DND-41 (cell line): ENCODE measurements at regions not wholly inside any gene's neighbourhood (a gene's known extent, or its start where the extent isn't known, plus 50 kb on each side); places are given as distances from the start of the nearest gene placed in this dataset.

ENCODE experiments used
- CTCF ChIP-seq: IDR thresholded peaks from 2 replicates; pipeline ENCODE4 v1.5.1; 2012; ENCODE audit warnings: borderline replicate concordance, low read length, moderate library complexity, mild to moderate bottlenecking; ENCODE audit not compliant: poor library complexity, severe bottlenecking; ENCODE audit errors: extremely low read depth
- EZH2 ChIP-seq: IDR thresholded peaks from 3 replicates; pipeline ENCODE4 v1.6.1; 2012; ENCODE audit warnings: borderline replicate concordance, low read depth, mild to moderate bottlenecking, moderate library complexity, low read length, inconsistent platforms; ENCODE audit not compliant: severe bottlenecking

DNA sequence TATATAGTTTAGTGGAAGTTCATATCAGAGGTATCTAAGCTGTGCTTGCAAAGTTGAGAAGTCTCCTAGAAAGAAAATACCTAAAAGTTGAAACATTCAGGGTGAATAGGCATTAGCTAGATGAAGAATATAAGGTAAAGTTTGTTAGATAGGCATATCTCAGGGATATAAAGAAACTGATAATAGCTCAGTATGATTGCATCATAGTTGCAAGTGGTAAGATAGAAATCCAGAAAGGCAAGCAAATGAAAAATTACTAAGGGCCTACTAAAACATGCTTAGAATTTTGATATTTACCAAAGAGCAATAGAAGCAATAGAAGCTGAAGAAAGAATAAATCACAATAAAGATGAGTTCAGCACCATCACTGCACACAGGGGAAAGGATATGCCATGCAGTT, 610.0 kb upstream of the ADGRL3 start:
- TF ChIP-seq EZH2 (no peak), CTCF (no peak)
